ENCODE measurements at regions not wholly inside any gene's neighbourhood (a gene's known extent, or its start where the extent isn't known, plus 50 kb on each side); places are given as distances from the start of the nearest gene placed in this dataset.

GRCh38 chr5:92952243-92952642 is 628.8 kb downstream of the NR2F1-AS1 start:
- H2AFZ ChIP-seq (ENCODE audit: low read length): no peak overlapping the region
- no peak overlapping the region for H3K4me3 ChIP-seq (replicated peaks in 1 of 4; ENCODE audit: control extremely low read depth in 1 of 4, insufficient read depth in 1 of 4, low read depth in 3 of 4, low read length in 4 of 4)
- no peaks in the 10 kb centered on the region for H3K9me3 ChIP-seq (ENCODE audit: control insufficient read depth, insufficient read depth, low read depth, low read length)
- H3K4me2 ChIP-seq (ENCODE audit: extremely low read depth, insufficient read depth, low read length): no peak overlapping the region
- TF ChIP-seq EZH2 (IDR thresholded peaks at IDR 0.05; ENCODE audit: low read length, missing control alignments) (no peak), CTCF (conservative IDR thresholded peaks at IDR 0.05 in 1 of 2, IDR thresholded peaks at IDR 0.05 in 1 of 2; ENCODE audit: low read depth in 1 of 2, low read length in 2 of 2) (no peak)
- H3K79me2 ChIP-seq (ENCODE audit: control insufficient read depth, insufficient read depth, low read length): no peaks in the 10 kb centered on the region
- no peak for DNase-seq (ENCODE audit: low read depth in 2 of 2)
- no peaks in the 10 kb centered on the region for H3K27me3 ChIP-seq (ENCODE audit: control insufficient read depth, insufficient read depth, low read length)
- H3K27ac ChIP-seq (ENCODE audit: insufficient read depth, low read length): no peak overlapping the region
- H3K4me1 ChIP-seq (ENCODE audit: control insufficient read depth, extremely low read depth, insufficient read depth, low read length): no peaks in the 10 kb centered on the region
- no peaks in the 10 kb centered on the region for H3K36me3 ChIP-seq (ENCODE audit: control insufficient read depth, insufficient read depth, low read length)
- H3K9ac ChIP-seq (ENCODE audit: insufficient read depth, low read length): no peak overlapping the region
- H4K20me1 ChIP-seq (ENCODE audit: control insufficient read depth, extremely low read depth, insufficient read depth, low read length): no peaks in the 10 kb centered on the region

- H3K9me3 ChIP-seq (ENCODE audit: control insufficient read depth, insufficient read depth, low read depth, low read length): no peaks in the 10 kb centered on the region
- DNase-seq (ENCODE audit: low read depth in 2 of 2): no peak
- H2AFZ ChIP-seq (ENCODE audit: low read length): no peak overlapping the region
- H3K27ac ChIP-seq (ENCODE audit: insufficient read depth, low read length): no peak overlapping the region
- no peak for TF ChIP-seq EZH2 (IDR thresholded peaks at IDR 0.05; ENCODE audit: low read length, missing control alignments)
- TF ChIP-seq CTCF (conservative IDR thresholded peaks at IDR 0.05 in 1 of 2, IDR thresholded peaks at IDR 0.05 in 1 of 2; ENCODE audit: low read depth in 1 of 2, low read length in 2 of 2): no peak
- no peaks in the 10 kb centered on the region for H3K79me2 ChIP-seq (ENCODE audit: control insufficient read depth, insufficient read depth, low read length)
- H3K27me3 ChIP-seq (ENCODE audit: control insufficient read depth, insufficient read depth, low read length): no peaks in the 10 kb centered on the region
- no peaks in the 10 kb centered on the region for H3K36me3 ChIP-seq (ENCODE audit: control insufficient read depth, insufficient read depth, low read length)
- H4K20me1 ChIP-seq (ENCODE audit: control insufficient read depth, extremely low read depth, insufficient read depth, low read length): no peaks in the 10 kb centered on the region
- H3K4me2 ChIP-seq (ENCODE audit: extremely low read depth, insufficient read depth, low read length): no peak overlapping the region
- H3K4me1 ChIP-seq (ENCODE audit: control insufficient read depth, extremely low read depth, insufficient read depth, low read length): no peaks in the 10 kb centered on the region
- no peak overlapping the region for H3K9ac ChIP-seq (ENCODE audit: insufficient read depth, low read length)
- no peak overlapping the region for H3K4me3 ChIP-seq (replicated peaks in 1 of 4; ENCODE audit: control extremely low read depth in 1 of 4, insufficient read depth in 1 of 4, low read depth in 3 of 4, low read length in 4 of 4)
Observed at GRCh38 chr5:92951746-92952145, 629.3 kb downstream of the NR2F1-AS1 start.

GRCh38 chr5:92946546-92946945 is 634.5 kb downstream of the NR2F1-AS1 start:
- Histone ChIP-seq H3K9ac (ENCODE audit: insufficient read depth, low read length) (no peak overlapping the region), H3K4me2 (ENCODE audit: extremely low read depth, insufficient read depth, low read length) (no peak overlapping the region), H3K9me3 (ENCODE audit: control insufficient read depth, insufficient read depth, low read depth, low read length) (no peaks in the 10 kb centered on the region), H3K27ac (ENCODE audit: insufficient read depth, low read length) (no peak overlapping the region), H3K79me2 (ENCODE audit: control insufficient read depth, insufficient read depth, low read length) (no peaks in the 10 kb centered on the region), H2AFZ (ENCODE audit: low read length) (no peak overlapping the region), H3K27me3 (ENCODE audit: control insufficient read depth, insufficient read depth, low read length) (no peaks in the 10 kb centered on the region), H3K36me3 (ENCODE audit: control insufficient read depth, insufficient read depth, low read length) (no peaks in the 10 kb centered on the region), H3K4me1 (ENCODE audit: control insufficient read depth, extremely low read depth, insufficient read depth, low read length) (no peaks in the 10 kb centered on the region), H4K20me1 (ENCODE audit: control insufficient read depth, extremely low read depth, insufficient read depth, low read length) (no peaks in the 10 kb centered on the region), H3K4me3 (replicated peaks in 1 of 4; ENCODE audit: control extremely low read depth in 1 of 4, insufficient read depth in 1 of 4, low read depth in 3 of 4, low read length in 4 of 4) (no peak overlapping the region)
- DNase-seq (ENCODE audit: low read depth in 2 of 2): no peak
- TF ChIP-seq EZH2 (IDR thresholded peaks at IDR 0.05; ENCODE audit: low read length, missing control alignments) (no peak), CTCF (conservative IDR thresholded peaks at IDR 0.05 in 1 of 2, IDR thresholded peaks at IDR 0.05 in 1 of 2; ENCODE audit: low read depth in 1 of 2, low read length in 2 of 2) (no peak)

Data from fibroblast of lung (primary cell).